Kidney glomerular epithelial cell (primary cell): ENCODE measurements at regions not wholly inside any gene's neighbourhood (a gene's known extent, or its start where the extent isn't known, plus 50 kb on each side); places are given as distances from the start of the nearest gene placed in this dataset.

Experiments
- DNase-seq: peaks from one replicate; lab custom pipeline; 2025; lab: John Stamatoyannopoulos, UW

- DNase-seq: no peak
Measured at GRCh38 chr2:196361606-196362326, 190.4 kb upstream of the STK17B start.

- no peak for DNase-seq
Measured at GRCh38 chr2:196362973-196363549, 191.7 kb upstream of the STK17B start.

GRCh38 chr2:196365145-196365544 lies 193.8 kb upstream of the STK17B start:
- no peak for DNase-seq

GRCh38 chr2:196365923-196366322 lies 194.5 kb upstream of the STK17B start:
- DNase-seq: no peak

GRCh38 chr2:196367633-196368032 lies 196.3 kb upstream of the STK17B start:
- DNase-seq: no peak

- no peak for DNase-seq
Measured at GRCh38 chr2:196368546-196369225, 197.3 kb upstream of the STK17B start.

GRCh38 chr2:196369967-196370366 lies 198.6 kb upstream of the STK17B start:
- no peak for DNase-seq

GRCh38 chr2:196370381-196370780 lies 199.0 kb upstream of the STK17B start:
- no peak for DNase-seq

- DNase-seq: no peak
Measured at GRCh38 chr2:196372276-196372809, 201.0 kb upstream of the STK17B start.

- DNase-seq: no peak
Measured at GRCh38 chr2:196372811-196373664, 201.7 kb upstream of the STK17B start.

- no peak for DNase-seq
Measured at GRCh38 chr2:196376984-196377877, 205.9 kb upstream of the STK17B start.

- no peak for DNase-seq
Measured at GRCh38 chr2:196379600-196379999, 208.2 kb upstream of the STK17B start.

- DNase-seq: no peak
Measured at GRCh38 chr2:196380098-196380497, 208.7 kb upstream of the STK17B start.

GRCh38 chr2:196380575-196380974 lies 209.2 kb upstream of the STK17B start:
- DNase-seq: no peak

GRCh38 chr2:196381464-196381863 lies 210.1 kb upstream of the STK17B start:
- no peak for DNase-seq

- DNase-seq: no peak
Measured at GRCh38 chr2:196383799-196384198, 212.4 kb upstream of the STK17B start.

- DNase-seq: no peak
Measured at GRCh38 chr2:196384729-196385128, 213.4 kb upstream of the STK17B start.

- DNase-seq: no peak
Measured at GRCh38 chr2:196389670-196390069, 218.3 kb upstream of the STK17B start.

GRCh38 chr2:196390243-196391148 lies 219.1 kb upstream of the STK17B start:
- no peak for DNase-seq

- no peak for DNase-seq
Measured at GRCh38 chr2:196391149-196391479, 219.7 kb upstream of the STK17B start.
